GM23248 (cell line): ENCODE measurements at regions not wholly inside any gene's neighbourhood (a gene's known extent, or its start where the extent isn't known, plus 50 kb on each side); places are given as distances from the start of the nearest gene placed in this dataset.

Experiments used
- EZH2 ChIP-seq: fragments of 200-600 bp; sonication (generic); IDR thresholded peaks from 2 replicates; pipeline ENCODE4 v1.6.1; 2018; ENCODE audit warnings: antibody characterized with exemption, mild to moderate bottlenecking; ENCODE audit not compliant: insufficient read depth, poor library complexity, severe bottlenecking
- EZH2phosphoT487 ChIP-seq: fragments of 200-600 bp; sonication (generic); IDR thresholded peaks from 2 replicates; pipeline ENCODE4 v1.6.1; 2018; ENCODE audit warnings: antibody characterized with exemption, moderate library complexity, mild to moderate bottlenecking, low read depth; ENCODE audit not compliant: insufficient read depth

GRCh38 chr2:126988482-126988881 lies 89.8 kb downstream of the TEX51 start:
- no peak for TF ChIP-seq EZH2
- TF ChIP-seq EZH2phosphoT487 = no peak
